ENCODE measurements at regions not wholly inside any gene's neighbourhood (a gene's known extent, or its start where the extent isn't known, plus 50 kb on each side); places are given as distances from the start of the nearest gene placed in this dataset.

DNA sequence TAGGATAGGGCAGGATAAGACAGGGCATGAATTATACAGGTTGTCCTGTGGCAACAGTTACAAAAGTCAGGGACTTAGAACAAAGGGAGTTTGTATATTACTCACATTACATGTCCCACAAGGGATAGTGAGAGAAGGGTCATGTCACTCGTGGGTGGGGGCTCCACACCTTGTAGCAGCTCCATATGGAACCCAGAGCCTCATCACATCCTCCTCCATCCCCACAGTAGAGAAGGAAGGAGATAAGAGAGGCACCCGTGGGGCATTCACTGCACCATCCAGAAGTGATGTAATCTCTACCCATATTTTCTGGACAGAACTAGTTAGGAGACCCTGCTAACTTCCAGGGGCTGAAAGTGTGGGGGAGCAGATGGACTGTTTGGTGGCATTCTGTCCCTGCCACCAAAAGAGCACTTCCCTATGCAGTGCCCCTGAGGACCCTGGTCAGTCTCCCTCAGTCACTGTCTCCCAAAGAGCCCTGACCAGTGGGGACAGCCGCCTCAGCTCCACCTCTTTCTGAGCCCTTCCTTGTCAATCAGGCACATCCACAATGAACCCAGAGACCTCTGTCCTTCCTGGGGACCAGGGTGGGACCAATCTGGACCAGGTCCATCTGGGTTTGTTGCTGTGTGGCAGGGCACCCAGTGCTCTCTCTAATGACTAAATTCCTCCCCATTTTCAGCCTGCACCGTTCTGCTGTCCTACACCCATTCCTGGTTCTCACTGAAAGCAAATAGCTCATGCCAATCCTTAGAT is 154.8 kb upstream of the ETV3 start:
- Mint-ChIP-seq H3K4me1 (peaks cover 12 to 23% of the 10 kb centered on the region in 2 donors), H3K27me3 (peaks cover 50 to 53% of the 10 kb centered on the region in 2 donors), H3K4me3 (no peak overlapping the region), H3K9me3 (no peaks in the 10 kb centered on the region), H3K36me3 (no peaks in the 10 kb centered on the region), H3K27ac (no peak overlapping the region)
- ATAC-seq (replicated peaks) (no peak), DNase-seq (no peak)

DNA sequence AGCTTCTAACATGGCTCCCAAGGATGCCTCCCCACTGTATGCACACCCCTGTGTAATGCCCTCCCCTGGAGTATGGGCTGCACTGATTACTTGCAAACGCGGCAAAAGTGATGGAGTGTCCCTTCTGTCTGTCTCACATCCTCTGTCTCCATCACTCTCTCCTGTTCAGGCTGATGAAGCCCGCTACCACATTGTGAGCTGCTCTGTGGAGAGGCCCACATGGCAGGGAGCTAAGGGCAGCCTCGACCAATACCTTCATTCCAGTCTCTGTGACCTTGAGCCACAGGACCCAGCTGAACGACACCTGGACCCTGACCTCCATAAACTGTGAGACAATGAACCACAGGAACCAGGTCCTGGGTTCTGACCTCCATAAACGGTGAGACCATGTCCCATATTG is 154.1 kb upstream of the ETV3 start:
- H3K36me3 Mint-ChIP-seq: no peaks in the 10 kb centered on the region
- no peaks in the 10 kb centered on the region for H3K9me3 Mint-ChIP-seq
- H3K27ac Mint-ChIP-seq: no peak overlapping the region
- H3K4me3 Mint-ChIP-seq: no peak overlapping the region
- DNase-seq (no peak), ATAC-seq (replicated peaks) (no peak)
- peaks cover 13 to 24% of the 10 kb centered on the region in 2 donors for H3K4me1 Mint-ChIP-seq
- H3K27me3 Mint-ChIP-seq: peaks cover 54 to 57% of the 10 kb centered on the region in 2 donors

DNA sequence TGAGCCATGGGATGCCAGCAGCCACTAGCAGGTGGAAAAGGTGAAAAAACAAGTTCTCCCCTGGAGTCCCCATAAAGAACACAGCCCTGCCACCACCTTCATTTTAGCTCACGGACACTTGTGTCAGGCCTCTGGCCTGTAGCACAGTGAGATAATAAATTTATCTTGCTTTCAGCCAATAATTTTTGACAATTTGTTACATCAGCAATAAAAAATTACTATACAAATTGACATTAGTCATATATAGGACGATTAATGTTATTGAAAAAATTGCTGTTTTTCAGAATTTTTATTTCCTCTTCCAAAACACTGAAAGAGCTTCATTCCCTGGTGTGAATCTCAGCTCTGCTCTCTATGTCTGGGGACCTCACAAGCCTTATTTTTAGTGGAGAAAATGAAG is 152.9 kb upstream of the ETV3 start:
- H3K27ac Mint-ChIP-seq: no peak overlapping the region
- no peaks in the 10 kb centered on the region for H3K9me3 Mint-ChIP-seq
- ATAC-seq (replicated peaks) (no peak), DNase-seq (no peak)
- peaks cover 13 to 24% of the 10 kb centered on the region in 2 donors for H3K4me1 Mint-ChIP-seq
- H3K4me3 Mint-ChIP-seq: no peak overlapping the region
- H3K27me3 Mint-ChIP-seq: peaks cover 44 to 58% of the 10 kb centered on the region in 2 donors
- no peaks in the 10 kb centered on the region for H3K36me3 Mint-ChIP-seq

DNA sequence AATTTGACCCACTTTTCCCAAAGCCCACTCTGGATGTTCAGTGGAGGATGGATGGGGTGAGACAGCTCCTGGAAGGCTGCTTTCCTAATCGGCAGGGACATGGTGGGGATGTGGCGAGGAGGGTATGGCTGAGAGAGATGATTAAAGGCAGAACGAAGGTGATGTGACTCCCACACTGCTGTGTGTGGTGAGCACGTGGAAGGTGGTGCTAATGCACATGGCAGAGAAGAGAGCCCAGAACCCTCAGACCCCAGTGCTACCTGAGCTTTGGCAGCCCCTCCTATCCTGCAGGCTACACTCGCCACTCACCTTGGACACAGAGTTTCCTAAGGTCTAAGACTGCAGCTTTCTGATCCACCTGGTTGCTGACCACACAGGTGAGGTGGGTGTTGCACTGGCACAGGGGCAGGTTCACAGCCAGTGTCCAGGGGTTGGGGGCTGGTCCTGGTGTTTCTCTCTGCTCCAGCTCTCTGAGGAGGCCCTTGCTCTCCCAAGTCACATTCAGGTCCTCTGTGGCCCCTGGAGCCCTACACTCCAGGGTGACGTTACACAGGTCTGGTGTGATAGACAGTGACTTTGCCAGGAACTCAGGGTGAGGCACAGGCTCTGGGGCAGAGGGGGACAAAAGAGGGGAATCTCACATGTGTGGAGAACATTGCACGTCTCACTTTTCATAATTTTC is 151.4 kb upstream of the ETV3 start:
- no peak for DNase-seq
- H3K4me1 Mint-ChIP-seq: peaks cover 13 to 24% of the 10 kb centered on the region in 2 donors
- H3K36me3 Mint-ChIP-seq: no peaks in the 10 kb centered on the region
- H3K4me3 Mint-ChIP-seq: no peak overlapping the region
- H3K27ac Mint-ChIP-seq: no peak overlapping the region
- H3K9me3 Mint-ChIP-seq: no peaks in the 10 kb centered on the region
- peaks cover 29 to 48% of the 10 kb centered on the region in 2 donors for H3K27me3 Mint-ChIP-seq
- ATAC-seq (replicated peaks): no peak

DNA sequence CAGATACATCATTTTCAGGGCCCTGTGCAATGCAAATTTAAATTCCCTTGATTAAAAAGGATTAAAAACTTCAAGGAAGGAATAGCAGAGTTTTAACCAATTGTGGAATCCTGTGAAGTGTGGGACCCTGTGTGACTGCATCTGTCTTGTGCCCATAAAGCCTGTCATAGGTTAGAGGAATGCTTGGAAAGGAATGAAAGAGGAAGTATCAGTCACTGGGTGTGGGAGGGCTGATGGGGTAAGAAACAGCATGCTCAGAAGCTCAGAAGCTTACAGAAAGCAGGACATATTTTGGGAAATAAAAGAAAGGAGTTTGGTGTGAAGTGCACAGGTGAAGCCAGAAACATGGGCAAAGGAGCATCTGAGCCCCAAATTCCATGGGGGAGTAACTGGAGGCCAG is 150.8 kb upstream of the ETV3 start:
- ATAC-seq (replicated peaks) (peak; percentile 45 to 55), DNase-seq (no peak)
- H3K27me3 Mint-ChIP-seq: peaks cover 27 to 51% of the 10 kb centered on the region in 2 donors
- no peaks in the 10 kb centered on the region for H3K36me3 Mint-ChIP-seq
- H3K4me3 Mint-ChIP-seq: no peak overlapping the region
- no peaks in the 10 kb centered on the region for H3K9me3 Mint-ChIP-seq
- peaks cover 13 to 24% of the 10 kb centered on the region in 2 donors for H3K4me1 Mint-ChIP-seq
- no peak overlapping the region for H3K27ac Mint-ChIP-seq

DNA sequence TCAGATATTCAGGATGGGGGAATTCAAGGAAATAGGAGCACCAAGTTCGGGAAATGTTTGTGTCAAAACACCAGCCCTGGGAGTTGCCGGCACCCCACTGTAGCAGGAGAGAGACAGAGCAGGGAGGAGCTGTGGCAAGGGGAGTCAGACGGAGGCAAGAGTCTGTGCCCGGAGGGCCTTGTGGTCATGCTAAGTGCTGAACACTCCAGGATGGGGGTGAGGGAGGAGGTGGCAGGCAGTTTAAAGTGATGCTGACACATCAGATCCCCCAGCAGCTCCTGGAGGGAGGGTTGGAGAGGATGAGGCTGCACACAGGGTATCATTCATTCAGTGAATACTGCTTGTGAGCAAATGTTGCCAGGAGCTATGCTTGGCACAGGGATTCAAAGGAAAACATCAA is 150.3 kb upstream of the ETV3 start:
- H3K4me1 Mint-ChIP-seq: peaks cover 13 to 19% of the 10 kb centered on the region in 2 donors
- H3K36me3 Mint-ChIP-seq: no peaks in the 10 kb centered on the region
- peaks cover 23 to 47% of the 10 kb centered on the region in 2 donors for H3K27me3 Mint-ChIP-seq
- H3K27ac Mint-ChIP-seq: no peak overlapping the region
- H3K9me3 Mint-ChIP-seq: no peaks in the 10 kb centered on the region
- DNase-seq (no peak), ATAC-seq (replicated peaks) (peak in 1 of 2 donors; percentile 12)
- H3K4me3 Mint-ChIP-seq: no peak overlapping the region

DNA sequence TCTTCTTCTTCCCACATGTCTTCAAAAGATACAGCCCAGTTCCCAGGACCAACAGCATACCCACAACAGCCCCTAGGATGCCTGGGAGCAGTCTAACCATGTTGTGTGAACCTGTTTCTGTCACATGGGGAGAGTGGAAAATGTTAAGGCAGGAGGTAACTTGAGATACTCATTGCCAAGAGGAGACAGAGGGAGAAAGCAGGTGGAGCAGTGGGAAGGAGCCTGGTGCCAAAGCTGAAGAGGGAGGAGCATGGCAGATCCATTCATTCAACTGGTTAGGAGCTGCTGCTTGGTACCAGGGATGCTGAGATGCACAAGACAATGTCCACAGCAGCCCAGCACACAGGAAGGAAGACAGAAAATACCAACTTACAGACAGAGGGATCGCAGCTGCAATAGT is 149.8 kb upstream of the ETV3 start:
- H3K27ac Mint-ChIP-seq: no peak overlapping the region
- H3K9me3 Mint-ChIP-seq: no peaks in the 10 kb centered on the region
- DNase-seq (no peak), ATAC-seq (replicated peaks) (no peak)
- peaks cover 13 to 16% of the 10 kb centered on the region in 2 donors for H3K4me1 Mint-ChIP-seq
- H3K4me3 Mint-ChIP-seq: no peak overlapping the region
- H3K36me3 Mint-ChIP-seq: no peaks in the 10 kb centered on the region
- H3K27me3 Mint-ChIP-seq: peaks cover 28 to 46% of the 10 kb centered on the region in 2 donors

DNA sequence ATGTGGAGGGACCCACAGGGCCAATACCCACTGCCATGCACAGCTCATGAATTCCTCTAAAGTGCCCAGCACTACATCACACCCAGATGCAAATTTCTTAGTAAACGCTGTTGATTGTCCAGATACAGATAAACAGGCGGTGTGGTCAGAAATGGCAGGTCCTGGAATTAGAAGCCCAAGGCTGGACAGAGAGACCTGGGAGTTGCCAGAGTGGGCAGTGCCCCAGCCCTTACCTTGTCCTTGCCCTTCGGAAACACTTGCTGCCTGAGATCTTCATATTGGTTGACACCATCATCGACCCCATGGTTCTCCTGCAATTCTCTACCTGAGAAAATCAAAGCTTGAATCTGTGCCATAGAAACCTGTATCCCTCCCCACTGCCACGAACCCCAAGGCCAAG is 149.3 kb upstream of the ETV3 start:
- no peaks in the 10 kb centered on the region for H3K36me3 Mint-ChIP-seq
- no peaks in the 10 kb centered on the region for H3K9me3 Mint-ChIP-seq
- H3K4me3 Mint-ChIP-seq: no peak overlapping the region
- DNase-seq (no peak), ATAC-seq (replicated peaks) (no peak)
- H3K4me1 Mint-ChIP-seq: peaks cover 13 to 20% of the 10 kb centered on the region in 2 donors
- no peak overlapping the region for H3K27ac Mint-ChIP-seq
- H3K27me3 Mint-ChIP-seq: peaks cover 33 to 51% of the 10 kb centered on the region in 2 donors

DNA sequence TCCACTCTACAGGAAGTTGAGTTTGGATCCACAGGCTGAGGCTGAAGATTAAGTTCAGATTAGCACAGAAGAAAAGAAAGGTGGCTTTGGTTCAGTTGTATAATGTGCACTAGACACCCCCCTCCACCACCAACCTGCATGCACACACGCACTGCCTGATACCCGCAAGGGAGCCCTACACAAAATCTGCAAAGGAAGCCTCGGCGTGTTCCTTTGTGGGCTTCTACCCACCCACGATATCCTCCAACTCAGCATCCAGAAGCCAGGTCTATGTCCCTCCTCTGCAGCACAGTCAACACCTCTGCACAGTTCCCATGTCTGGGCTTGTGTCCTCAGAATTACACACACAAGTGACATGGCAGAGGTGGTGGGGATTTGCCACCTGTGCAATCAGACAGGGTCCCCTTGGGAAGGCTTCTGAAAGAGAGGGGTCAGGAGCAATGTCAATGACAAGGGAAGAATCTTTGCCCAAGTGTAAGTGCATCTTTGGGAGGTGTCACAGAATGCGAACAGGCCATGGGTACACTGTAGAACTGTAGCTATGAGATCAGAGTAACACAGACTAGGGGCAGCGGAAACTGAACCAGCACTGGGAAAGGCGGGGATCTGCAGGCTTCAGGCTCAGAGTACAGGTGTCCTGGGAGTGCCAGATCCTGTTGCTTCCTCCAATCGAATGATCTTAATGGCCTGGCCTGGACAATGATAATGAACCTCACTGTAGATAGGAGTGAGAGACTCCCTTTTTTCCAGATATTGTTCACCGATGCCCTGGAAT is 148.6 kb upstream of the ETV3 start:
- Mint-ChIP-seq H3K9me3 (no peaks in the 10 kb centered on the region), H3K36me3 (no peaks in the 10 kb centered on the region), H3K4me1 (peaks cover 13 to 20% of the 10 kb centered on the region in 2 donors), H3K27ac (no peak overlapping the region), H3K4me3 (no peak overlapping the region), H3K27me3 (peaks cover 33 to 51% of the 10 kb centered on the region in 2 donors)
- no peak for DNase-seq
- no peak for ATAC-seq (replicated peaks)

DNA sequence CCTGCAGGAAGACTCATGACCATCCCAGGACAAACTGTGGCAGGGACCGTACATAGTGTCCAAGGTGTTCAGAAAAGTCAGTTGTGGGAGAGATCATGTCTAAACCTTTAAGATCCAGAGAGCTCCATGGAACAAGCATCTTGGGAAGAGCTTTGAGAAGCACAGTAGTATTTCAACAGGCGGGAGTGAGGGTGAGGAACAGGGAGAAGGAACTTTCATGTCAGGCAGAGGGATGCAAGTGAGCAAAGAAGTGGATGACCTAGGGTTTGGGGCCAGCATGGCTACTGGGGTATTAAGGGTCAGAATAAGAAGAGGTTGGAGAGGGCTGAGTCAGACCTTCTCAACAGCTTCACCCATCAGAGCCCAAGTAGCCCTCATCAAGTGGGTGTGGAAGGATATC is 147.9 kb upstream of the ETV3 start:
- Mint-ChIP-seq H3K27me3 (peaks cover 41 to 59% of the 10 kb centered on the region in 2 donors), H3K36me3 (peaks cover 0 to 3% of the 10 kb centered on the region in 2 donors), H3K4me1 (peaks cover 13 to 20% of the 10 kb centered on the region in 2 donors), H3K4me3 (no peak overlapping the region), H3K9me3 (peaks cover 0 to 1% of the 10 kb centered on the region in 2 donors), H3K27ac (no peak overlapping the region)
- DNase-seq (no peak), ATAC-seq (replicated peaks) (no peak)

DNA sequence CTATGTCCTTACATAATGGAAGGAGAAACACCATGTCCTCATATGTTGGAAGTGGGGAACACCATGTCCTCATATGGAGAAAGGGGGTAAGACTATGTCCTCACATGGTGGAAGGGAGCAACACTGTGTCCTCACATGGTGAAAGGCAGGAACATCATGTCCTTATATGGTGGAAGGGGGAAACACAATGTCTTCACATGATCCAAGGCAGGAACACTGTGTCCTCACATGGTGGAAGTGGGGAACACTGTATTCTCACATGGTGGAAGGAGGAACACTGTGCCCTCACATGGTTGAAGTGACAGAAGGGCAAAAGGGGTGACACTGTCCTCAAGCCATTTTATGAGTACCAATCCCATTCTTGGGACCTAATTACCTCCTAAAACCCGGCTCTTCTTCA is 146.3 kb upstream of the ETV3 start:
- Mint-ChIP-seq H3K36me3 (peaks cover 0 to 4% of the 10 kb centered on the region in 2 donors), H3K4me3 (no peak overlapping the region), H3K27ac (no peak overlapping the region), H3K27me3 (peaks cover 35 to 52% of the 10 kb centered on the region in 2 donors), H3K9me3 (peaks cover 0 to 2% of the 10 kb centered on the region in 2 donors), H3K4me1 (peaks cover 13 to 22% of the 10 kb centered on the region in 2 donors)
- ATAC-seq (replicated peaks) (no peak), DNase-seq (no peak)

DNA sequence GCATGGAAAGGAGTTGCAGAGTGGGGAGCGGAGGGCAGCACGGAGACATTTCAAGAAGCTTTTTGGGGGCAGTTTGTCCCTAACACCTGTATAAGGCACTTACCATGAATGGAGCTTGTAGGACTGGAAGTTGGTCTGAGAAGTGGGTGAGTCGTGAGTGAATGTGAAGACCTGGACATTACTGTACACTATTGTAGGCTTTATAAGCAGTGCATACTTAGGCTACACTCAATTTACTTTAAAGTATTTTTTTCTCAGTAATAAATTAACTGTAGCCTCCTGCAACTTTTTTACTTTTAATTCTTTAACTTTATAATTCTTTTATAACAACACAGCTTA is 141.6 kb upstream of the ETV3 start:
- DNase-seq: no peak
- Mint-ChIP-seq H3K27ac (no peak overlapping the region), H3K27me3 (peaks cover 23 to 24% of the 10 kb centered on the region in 2 donors), H3K9me3 (peaks cover 0 to 2% of the 10 kb centered on the region in 2 donors), H3K4me3 (no peak overlapping the region), H3K36me3 (peaks cover 0 to 4% of the 10 kb centered on the region in 2 donors), H3K4me1 (peaks cover 2 to 12% of the 10 kb centered on the region in 2 donors)
- ATAC-seq (replicated peaks): no peak

DNA sequence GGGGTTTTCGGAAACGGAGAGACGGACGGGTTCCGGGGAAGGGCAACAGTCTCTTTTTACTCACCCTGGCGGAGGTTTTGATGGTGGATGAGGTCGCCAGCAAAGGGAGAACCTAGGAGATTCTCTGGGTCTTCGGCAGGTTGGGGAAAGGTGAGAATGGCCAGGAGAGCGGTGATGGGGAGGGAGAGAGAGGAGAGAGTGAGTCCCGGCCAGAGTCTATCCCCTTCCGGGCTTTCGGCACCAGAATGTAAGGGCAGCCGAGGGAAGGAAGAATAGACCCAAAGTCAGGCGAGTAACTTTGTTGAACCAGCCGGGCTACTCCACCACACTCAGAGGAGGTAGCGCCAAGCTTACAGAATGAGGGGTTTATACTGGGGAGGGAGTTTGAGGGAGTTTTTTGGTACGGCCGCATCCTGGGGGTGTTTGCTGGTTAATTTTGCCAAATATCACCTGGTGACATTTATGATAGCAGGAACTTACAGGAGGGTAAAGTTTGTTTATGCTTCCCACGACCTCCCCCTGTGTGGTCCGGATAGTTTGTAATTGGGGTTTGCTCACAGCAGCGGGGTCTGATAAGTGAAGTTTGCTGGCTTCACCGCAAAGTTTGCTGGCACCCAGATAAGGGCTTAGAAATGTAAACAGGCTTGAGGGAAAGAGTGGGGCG is 141.1 kb upstream of the ETV3 start:
- H3K4me3 Mint-ChIP-seq: peak overlapping the region; percentile 33 to 62
- DNase-seq (no peak), ATAC-seq (replicated peaks) (no peak)
- H3K9me3 Mint-ChIP-seq: peaks cover 0 to 2% of the 10 kb centered on the region in 2 donors
- H3K36me3 Mint-ChIP-seq: peaks cover 0 to 4% of the 10 kb centered on the region in 2 donors
- H3K4me1 Mint-ChIP-seq: peaks cover 2 to 12% of the 10 kb centered on the region in 2 donors
- H3K27ac Mint-ChIP-seq: peak overlapping the region; percentile 42
- peaks cover 23 to 24% of the 10 kb centered on the region in 2 donors for H3K27me3 Mint-ChIP-seq
